ENCODE measurements at regions not wholly inside any gene's neighbourhood (a gene's known extent, or its start where the extent isn't known, plus 50 kb on each side); places are given as distances from the start of the nearest gene placed in this dataset.

- WGBS (ENCODE audit: missing lambda C conversion rate): 2% methylated on average over 29 of the region's 29 CpGs
- H3K4me2 ChIP-seq: peak overlapping the region; percentile 87
- POLR2A ChIA-PET: interaction anchor here (0.6 to 5.6 kb wide), 9 partner anchors 10 to 216 kb away, joined by 3 to 92 read pairs (median 4); no protein-coding TSS in a partner anchor
These were observed 176.7 kb downstream of the GLI2 start for GRCh38 chr2:120912101-120912985.

More at GRCh38 chr2:120912101-120912985, 176.7 kb downstream of the GLI2 start:
- FAIRE-seq: peak; percentile 92
- H3K4me3 ChIP-seq: peak overlapping the region; percentile 47
- peak; percentile 80 to 96 for DNase-seq (ENCODE audit: low read depth in 1 of 2, low spot score in 1 of 2)
- TF ChIP-seq, protein P1, sequence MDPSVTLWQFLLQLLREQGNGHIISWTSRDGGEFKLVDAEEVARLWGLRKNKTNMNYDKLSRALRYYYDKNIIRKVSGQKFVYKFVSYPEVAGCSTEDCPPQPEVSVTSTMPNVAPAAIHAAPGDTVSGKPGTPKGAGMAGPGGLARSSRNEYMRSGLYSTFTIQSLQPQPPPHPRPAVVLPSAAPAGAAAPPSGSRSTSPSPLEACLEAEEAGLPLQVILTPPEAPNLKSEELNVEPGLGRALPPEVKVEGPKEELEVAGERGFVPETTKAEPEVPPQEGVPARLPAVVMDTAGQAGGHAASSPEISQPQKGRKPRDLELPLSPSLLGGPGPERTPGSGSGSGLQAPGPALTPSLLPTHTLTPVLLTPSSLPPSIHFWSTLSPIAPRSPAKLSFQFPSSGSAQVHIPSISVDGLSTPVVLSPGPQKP (IDR thresholded peaks at IDR 0.05; ENCODE audit: low read depth, low read length): no peak
- 0 out of 5 replicates have a peak, but pooled peaks of 1 of the 2 experiments have one; percentile 59 for TF ChIP-seq EP300 (IDR thresholded peaks at IDR 0.05)
- TF ChIP-seq NFE2L2 (conservative IDR thresholded peaks at IDR 0.05; ENCODE audit: low read length): no peak
- peak; percentile 11; the same call in 1 of the 2 replicates for TF ChIP-seq TFCP2L1 (CRISPR knock-in tag; IDR thresholded peaks at IDR 0.05)
- peak; percentile 31; the same call in 1 of the 2 replicates for TF ChIP-seq HOXA7 (CRISPR knock-in tag; IDR thresholded peaks at IDR 0.05)
- peak; percentile 2 to 79; a peak in 2 of 5 replicates for TF ChIP-seq JUN (IDR thresholded peaks at IDR 0.05)
- TF ChIP-seq ATOH8 (CRISPR knock-in tag; IDR thresholded peaks at IDR 0.05; ENCODE audit: low read depth): no peak; the same call in 1 of the 2 replicates
- peak; percentile 2; the same call in 1 of the 2 replicates for TF ChIP-seq POLR2A (IDR thresholded peaks at IDR 0.05; ENCODE audit: low read length)
- TF ChIP-seq, protein P2, sequence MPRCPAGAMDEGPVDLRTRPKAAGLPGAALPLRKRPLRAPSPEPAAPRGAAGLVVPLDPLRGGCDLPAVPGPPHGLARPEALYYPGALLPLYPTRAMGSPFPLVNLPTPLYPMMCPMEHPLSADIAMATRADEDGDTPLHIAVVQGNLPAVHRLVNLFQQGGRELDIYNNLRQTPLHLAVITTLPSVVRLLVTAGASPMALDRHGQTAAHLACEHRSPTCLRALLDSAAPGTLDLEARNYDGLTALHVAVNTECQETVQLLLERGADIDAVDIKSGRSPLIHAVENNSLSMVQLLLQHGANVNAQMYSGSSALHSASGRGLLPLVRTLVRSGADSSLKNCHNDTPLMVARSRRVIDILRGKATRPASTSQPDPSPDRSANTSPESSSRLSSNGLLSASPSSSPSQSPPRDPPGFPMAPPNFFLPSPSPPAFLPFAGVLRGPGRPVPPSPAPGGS (IDR thresholded peaks at IDR 0.05): 0 out of 3 replicates have a peak, but pooled peaks have one; percentile 37
- TF ChIP-seq HEYL (CRISPR knock-in tag; IDR thresholded peaks at IDR 0.05): peak; percentile 45; the same call in 1 of the 2 replicates
- peak; percentile 20 to 25; a peak in 1 of 5 replicates for TF ChIP-seq RAD21 (conservative IDR thresholded peaks at IDR 0.05 in 1 of 2, IDR thresholded peaks at IDR 0.05 in 1 of 2)
- peak; percentile 84 for TF ChIP-seq MAFK (IDR thresholded peaks at IDR 0.05; ENCODE audit: partially characterized antibody)
- no peak for TF ChIP-seq FOSL2 (IDR thresholded peaks at IDR 0.05)
- no peak for TF ChIP-seq FOSL2 (CRISPR knock-in tag; IDR thresholded peaks at IDR 0.05)
- TF ChIP-seq CEBPB (IDR thresholded peaks at IDR 0.05): 0 out of 4 replicates have a peak, but pooled peaks of 1 of the 2 experiments have one; percentile 12
- peak; percentile 74 for TF ChIP-seq HOXB5 (CRISPR knock-in tag; IDR thresholded peaks at IDR 0.05)
- TF ChIP-seq KDM5A (IDR thresholded peaks at IDR 0.05): no peak
- TF ChIP-seq, protein P3, sequence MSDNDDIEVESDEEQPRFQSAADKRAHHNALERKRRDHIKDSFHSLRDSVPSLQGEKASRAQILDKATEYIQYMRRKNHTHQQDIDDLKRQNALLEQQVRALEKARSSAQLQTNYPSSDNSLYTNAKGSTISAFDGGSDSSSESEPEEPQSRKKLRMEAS (IDR thresholded peaks at IDR 0.05): peak; percentile 82
- TF ChIP-seq HDAC2 (IDR thresholded peaks at IDR 0.05): no peak
- TF ChIP-seq SMC3 (IDR thresholded peaks at IDR 0.05): peak; percentile 27; the same call in 2 of the 3 replicates
- no peak for TF ChIP-seq JUNB (IDR thresholded peaks at IDR 0.05)
- TF ChIP-seq CHD4 (IDR thresholded peaks at IDR 0.05; ENCODE audit: borderline replicate concordance): no peak
- no peak for TF ChIP-seq CBX8 (IDR thresholded peaks at IDR 0.05)
- TF ChIP-seq GATA3 (IDR thresholded peaks at IDR 0.05; ENCODE audit: borderline replicate concordance): peak; percentile 75; the same call in 1 of the 2 replicates
- TF ChIP-seq NPAS2 (CRISPR knock-in tag; IDR thresholded peaks at IDR 0.05; ENCODE audit: borderline replicate concordance): no peak
- 0 out of 2 replicates have a peak, but pooled peaks have one; percentile 20 for TF ChIP-seq MYC (IDR thresholded peaks at IDR 0.05; ENCODE audit: borderline replicate concordance, low read length)
- TF ChIP-seq EHF (CRISPR knock-in tag; IDR thresholded peaks at IDR 0.05): 0 out of 2 replicates have a peak, but pooled peaks have one; percentile 9
- TF ChIP-seq USF2 (IDR thresholded peaks at IDR 0.05): no peak
- peak; percentile 56; the same call in 1 of the 2 replicates for TF ChIP-seq FOSB (CRISPR knock-in tag; IDR thresholded peaks at IDR 0.05)
- peak; percentile 73; the same call in 1 of the 2 replicates for TF ChIP-seq E2F6 (IDR thresholded peaks at IDR 0.05; ENCODE audit: borderline replicate concordance, low read depth)
- H3K9me3 ChIP-seq: no peaks in the 10 kb centered on the region
- peaks cover 95% of the 10 kb centered on the region for H3K4me1 ChIP-seq
- ATAC-seq: peak; percentile 56 to 70
- peak overlapping the region; percentile 95 to 98 for H3K27ac ChIP-seq
- CTCF ChIA-PET: interaction anchor here (0.6 to 2.6 kb wide), 13 partner anchors 11 to 167 kb away, joined by 3 to 9 read pairs (median 4); no protein-coding TSS in a partner anchor
